GM18508 (cell line): ENCODE measurements at regions not wholly inside any gene's neighbourhood (a gene's known extent, or its start where the extent isn't known, plus 50 kb on each side); places are given as distances from the start of the nearest gene placed in this dataset.

ENCODE experiments used
- ATAC-seq: cut with Tn5 transposase; IDR thresholded peaks from one replicate; pipeline ENCODE4 v1.9.1; 2021; ENCODE audit warnings: moderate number of reproducible peaks; ENCODE audit not compliant: insufficient read depth, unreplicated experiment

- ATAC-seq: no peak
These were observed 659.7 kb downstream of the CENPC start for GRCh38 chr4:66885501-66886165.

GRCh38 chr4:66876946-66877345 is 668.4 kb downstream of the CENPC start:
- no peak for ATAC-seq

DNA sequence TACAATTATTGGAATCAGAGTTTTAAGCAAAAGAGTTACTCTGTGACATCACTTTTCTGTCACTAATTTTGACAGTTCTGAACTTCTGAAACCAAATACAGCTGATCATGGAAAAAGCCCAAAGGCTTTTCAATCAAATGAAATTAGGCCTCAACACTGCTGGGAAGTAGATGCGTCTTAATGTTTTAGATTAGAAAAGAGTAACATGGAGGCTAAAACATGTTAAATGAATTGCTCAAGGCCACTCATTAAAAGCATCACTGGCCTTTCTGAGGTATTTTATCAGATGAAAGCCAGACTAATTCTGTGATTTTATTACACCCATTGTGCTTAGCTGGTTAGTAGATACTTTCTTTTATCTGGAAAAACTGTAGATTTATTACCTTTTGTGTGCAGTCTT is 672.6 kb downstream of the CENPC start:
- no peak for ATAC-seq

- ATAC-seq: no peak
These were observed 681.8 kb downstream of the CENPC start for GRCh38 chr4:66863481-66863880.

DNA sequence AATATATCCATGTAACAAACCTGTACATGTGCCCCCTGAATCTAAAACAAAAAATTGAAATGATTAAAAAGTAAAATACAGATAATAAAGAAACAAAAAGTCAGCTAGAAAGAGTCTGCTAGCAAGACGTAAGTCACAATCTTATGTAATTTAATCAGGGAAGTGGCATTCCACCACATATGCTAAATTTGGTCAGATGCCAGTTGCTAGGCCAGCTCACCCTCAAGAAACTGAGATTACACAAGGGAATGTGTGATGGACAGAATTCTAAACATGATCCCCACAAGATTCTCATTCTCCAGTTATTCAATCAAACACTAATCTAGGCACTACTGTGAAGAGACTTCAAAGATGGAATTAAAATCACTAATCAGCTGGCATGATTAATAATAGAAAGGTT is 689.3 kb downstream of the CENPC start:
- no peak for ATAC-seq

DNA sequence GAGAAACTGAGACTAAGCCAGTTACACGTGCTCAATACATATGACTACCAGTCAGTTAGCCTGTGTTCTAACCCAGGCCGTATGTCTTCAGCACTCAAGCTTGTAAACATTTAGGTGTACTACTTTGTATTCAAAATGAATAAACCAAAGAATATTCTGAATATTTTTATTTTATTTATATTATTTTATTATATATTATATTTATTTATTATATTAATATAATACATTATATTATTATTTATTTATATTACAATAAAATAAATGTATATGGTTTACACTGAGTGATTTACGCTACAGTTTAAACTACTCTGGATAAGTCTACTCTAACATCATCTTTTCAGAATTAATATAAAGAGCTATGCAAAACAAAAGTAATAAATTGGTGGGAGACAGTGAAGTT is 691.5 kb downstream of the CENPC start:
- ATAC-seq: no peak

GRCh38 chr4:66852843-66853242 is 692.5 kb downstream of the CENPC start:
- ATAC-seq: no peak

GRCh38 chr4:66849596-66849995 is 695.7 kb downstream of the CENPC start:
- ATAC-seq: no peak

DNA sequence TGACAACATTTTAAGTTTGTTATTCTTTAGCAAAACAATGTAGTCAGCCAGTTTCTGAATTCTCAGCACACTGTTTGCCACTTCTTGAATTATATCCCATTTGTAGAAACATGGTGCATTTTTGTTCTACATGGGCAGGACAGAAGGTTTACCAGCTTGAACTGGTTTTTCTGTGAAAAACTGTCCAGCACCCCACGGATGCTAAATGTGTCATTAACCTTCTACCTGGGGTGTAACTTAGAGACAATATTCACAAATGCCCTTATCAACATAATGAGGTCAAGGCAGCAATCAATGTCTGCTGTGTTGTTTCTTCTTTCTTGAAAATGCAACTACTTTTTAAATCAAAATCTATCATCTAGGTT is 702.6 kb downstream of the CENPC start:
- no peak for ATAC-seq

GRCh38 chr4:66842026-66842723 is 703.1 kb downstream of the CENPC start:
- no peak for ATAC-seq

- ATAC-seq: no peak
These were observed 705.1 kb downstream of the CENPC start for GRCh38 chr4:66840178-66840577.

- ATAC-seq: no peak
These were observed 707.9 kb downstream of the CENPC start for GRCh38 chr4:66837279-66837922.

DNA sequence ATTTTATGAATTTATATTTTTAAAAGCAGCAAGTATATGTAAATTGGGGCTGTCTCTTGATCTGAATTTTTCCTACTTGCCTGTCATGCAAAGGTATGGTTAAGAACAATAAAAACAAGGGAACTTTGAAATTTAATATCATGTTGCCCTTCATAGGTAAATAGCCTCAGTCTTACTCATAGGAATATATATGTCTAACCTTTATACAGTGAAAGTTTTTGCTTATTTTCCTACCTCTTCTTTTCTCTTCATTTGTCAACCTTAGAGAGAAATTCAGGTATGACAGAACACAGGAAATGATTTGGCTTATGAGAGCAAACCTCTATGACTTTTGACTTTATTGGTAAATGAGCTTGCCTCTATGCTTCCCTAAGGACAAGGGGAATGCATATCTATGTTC is 716.0 kb downstream of the CENPC start:
- ATAC-seq: no peak

- ATAC-seq: no peak
These were observed 724.6 kb downstream of the CENPC start for GRCh38 chr4:66820681-66821080.

DNA sequence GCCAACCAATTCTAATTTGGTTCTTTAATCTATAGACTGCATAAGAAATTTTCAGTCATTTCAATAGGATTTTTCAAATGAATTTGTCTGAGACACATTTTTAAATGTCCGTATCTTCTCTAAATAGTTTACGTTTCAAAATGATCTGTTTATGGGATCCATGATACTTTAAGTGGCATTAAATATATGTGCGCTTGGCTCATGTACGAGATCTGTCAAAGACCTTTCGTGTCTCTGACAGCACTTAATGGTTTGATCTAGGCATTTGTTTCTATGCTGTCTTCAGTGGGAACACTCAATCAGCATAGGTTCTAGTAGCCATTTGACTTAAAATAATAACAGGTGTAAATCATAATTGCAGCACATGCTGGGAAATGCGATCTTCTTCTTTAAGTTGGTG is 731.0 kb downstream of the CENPC start:
- no peak for ATAC-seq

DNA sequence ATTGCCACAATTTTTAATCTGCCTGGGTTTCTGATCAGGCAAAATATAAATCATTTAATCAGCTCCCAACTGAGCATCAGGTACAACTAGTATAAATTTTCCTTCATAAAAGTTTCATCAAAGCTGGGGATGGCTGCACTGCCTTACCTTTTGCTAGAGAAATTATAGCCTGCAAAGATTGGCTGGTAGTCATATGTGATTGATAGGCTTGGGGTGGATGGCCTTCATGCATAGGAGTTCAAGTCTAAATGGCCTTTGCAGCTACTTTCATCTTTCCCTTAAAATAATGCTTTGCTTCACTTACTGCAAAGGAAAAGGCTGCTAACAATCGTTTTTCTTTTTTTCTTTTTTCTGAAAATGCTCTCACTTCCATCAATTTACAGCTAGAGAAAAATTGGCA is 739.7 kb downstream of the CENPC start:
- ATAC-seq: no peak

GRCh38 chr4:66804979-66805378 is 740.3 kb downstream of the CENPC start:
- no peak for ATAC-seq

- no peak for ATAC-seq
These were observed 747.7 kb downstream of the CENPC start for GRCh38 chr4:66797608-66798007.

DNA sequence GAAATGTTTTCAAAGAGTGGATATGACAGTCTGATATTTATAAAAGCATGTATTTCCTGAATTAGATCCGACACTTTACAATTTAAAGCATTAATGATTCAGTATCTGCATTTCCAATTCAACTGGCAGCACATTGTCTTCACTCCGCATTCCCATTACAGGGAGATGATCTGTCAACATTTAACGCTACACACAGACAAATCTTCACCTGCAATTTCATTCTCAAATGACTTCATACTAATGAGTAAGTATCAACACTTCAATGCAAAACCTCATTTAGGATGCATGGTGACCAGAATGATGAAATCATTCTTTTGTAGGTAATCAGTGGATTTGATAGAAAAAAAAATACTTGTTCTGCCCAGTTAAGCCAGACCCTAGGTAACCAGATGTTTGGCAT is 749.6 kb downstream of the CENPC start:
- ATAC-seq: no peak

GRCh38 chr4:66794390-66795034 is 750.8 kb downstream of the CENPC start:
- ATAC-seq: no peak

- ATAC-seq: no peak
These were observed 753.6 kb downstream of the CENPC start for GRCh38 chr4:66791686-66792085.
